Endothelial cell (in vitro differentiated cells): ENCODE measurements at regions not wholly inside any gene's neighbourhood (a gene's known extent, or its start where the extent isn't known, plus 50 kb on each side); places are given as distances from the start of the nearest gene placed in this dataset.

Experiments used
- DNase-seq: peaks from one replicate; pipeline ENCODE4 v3.0.0; 2021; ENCODE audit warnings: low spot score
- H3K27ac Mint-ChIP-seq: one replicate; pipeline ENCODE4 v1.8.0; 2021; ENCODE audit warnings: mixed read lengths, inconsistent platforms; ENCODE audit not compliant: unreplicated experiment
- H3K27me3 Mint-ChIP-seq: one replicate; pipeline ENCODE4 v1.8.0; 2021; ENCODE audit warnings: mild to moderate bottlenecking, moderate library complexity, mixed read lengths, inconsistent platforms; ENCODE audit not compliant: unreplicated experiment
- H3K36me3 Mint-ChIP-seq: one replicate; pipeline ENCODE4 v1.8.0; 2021; ENCODE audit warnings: mild to moderate bottlenecking, low read depth, mixed read lengths, inconsistent platforms; ENCODE audit not compliant: unreplicated experiment
- H3K4me1 Mint-ChIP-seq: one replicate; pipeline ENCODE4 v1.8.0; 2021; ENCODE audit warnings: mild to moderate bottlenecking, mixed read lengths, inconsistent platforms; ENCODE audit not compliant: unreplicated experiment
- H3K4me3 Mint-ChIP-seq: one replicate; pipeline ENCODE4 v1.8.0; 2021; ENCODE audit warnings: mild to moderate bottlenecking, mixed read lengths, inconsistent platforms; ENCODE audit not compliant: unreplicated experiment
- H3K9me3 Mint-ChIP-seq: one replicate; pipeline ENCODE4 v1.8.0; 2021; ENCODE audit warnings: mixed read lengths, inconsistent platforms; ENCODE audit not compliant: unreplicated experiment
- CTCF ChIP-seq: fragments of 200-600 bp; sonication (generic); IDR thresholded peaks from one replicate; pipeline ENCODE4 v1.5.0; 2021; ENCODE audit warnings: antibody characterized with exemption; ENCODE audit not compliant: unreplicated experiment

GRCh38 chr9:71383308-71383940 is 262.0 kb upstream of the TRPM3 start:
- TF ChIP-seq CTCF, result no peak
- H3K4me1 Mint-ChIP-seq, result no peaks in the 10 kb centered on the region

GRCh38 chr9:71368157-71368556 is 246.7 kb upstream of the TRPM3 start:
- H3K4me1 Mint-ChIP-seq, result peaks cover 18% of the 10 kb centered on the region
- H3K27me3 Mint-ChIP-seq, result peaks cover 1% of the 10 kb centered on the region
- no peaks in the 10 kb centered on the region for H3K36me3 Mint-ChIP-seq
- no peak overlapping the region for H3K27ac Mint-ChIP-seq
- H3K4me3 Mint-ChIP-seq, result no peak overlapping the region
- no peak for TF ChIP-seq CTCF
- DNase-seq, result no peak
- H3K9me3 Mint-ChIP-seq, result no peaks in the 10 kb centered on the region

More at GRCh38 chr9:71383308-71383940, 262.0 kb upstream of the TRPM3 start:
- H3K9me3 Mint-ChIP-seq, result no peaks in the 10 kb centered on the region
- no peak for DNase-seq
- H3K36me3 Mint-ChIP-seq, result no peaks in the 10 kb centered on the region
- H3K4me3 Mint-ChIP-seq, result no peak overlapping the region
- no peak overlapping the region for H3K27ac Mint-ChIP-seq
- H3K27me3 Mint-ChIP-seq, result no peaks in the 10 kb centered on the region

GRCh38 chr9:71364186-71364955 is 242.9 kb upstream of the TRPM3 start:
- no peak for TF ChIP-seq CTCF
- peaks cover 1% of the 10 kb centered on the region for H3K27me3 Mint-ChIP-seq
- H3K9me3 Mint-ChIP-seq, result no peaks in the 10 kb centered on the region
- peaks cover 18% of the 10 kb centered on the region for H3K4me1 Mint-ChIP-seq
- no peak for DNase-seq
- no peak overlapping the region for H3K27ac Mint-ChIP-seq
- H3K4me3 Mint-ChIP-seq, result no peak overlapping the region
- H3K36me3 Mint-ChIP-seq, result no peaks in the 10 kb centered on the region

GRCh38 chr9:71363286-71363961 is 242.0 kb upstream of the TRPM3 start:
- no peak overlapping the region for H3K4me3 Mint-ChIP-seq
- H3K4me1 Mint-ChIP-seq, result peaks cover 18% of the 10 kb centered on the region
- H3K27ac Mint-ChIP-seq, result no peak overlapping the region
- no peaks in the 10 kb centered on the region for H3K36me3 Mint-ChIP-seq
- no peaks in the 10 kb centered on the region for H3K27me3 Mint-ChIP-seq
- H3K9me3 Mint-ChIP-seq, result no peaks in the 10 kb centered on the region
- no peak for TF ChIP-seq CTCF
- DNase-seq, result no peak
